ENCODE measurements at regions not wholly inside any gene's neighbourhood (a gene's known extent, or its start where the extent isn't known, plus 50 kb on each side); places are given as distances from the start of the nearest gene placed in this dataset.

- DNase-seq (ENCODE audit: low read depth): no peak
- H3K4me3 ChIP-seq (ENCODE audit: control insufficient read depth, low read depth, low read length): no peak overlapping the region
- TF ChIP-seq, protein P1, sequence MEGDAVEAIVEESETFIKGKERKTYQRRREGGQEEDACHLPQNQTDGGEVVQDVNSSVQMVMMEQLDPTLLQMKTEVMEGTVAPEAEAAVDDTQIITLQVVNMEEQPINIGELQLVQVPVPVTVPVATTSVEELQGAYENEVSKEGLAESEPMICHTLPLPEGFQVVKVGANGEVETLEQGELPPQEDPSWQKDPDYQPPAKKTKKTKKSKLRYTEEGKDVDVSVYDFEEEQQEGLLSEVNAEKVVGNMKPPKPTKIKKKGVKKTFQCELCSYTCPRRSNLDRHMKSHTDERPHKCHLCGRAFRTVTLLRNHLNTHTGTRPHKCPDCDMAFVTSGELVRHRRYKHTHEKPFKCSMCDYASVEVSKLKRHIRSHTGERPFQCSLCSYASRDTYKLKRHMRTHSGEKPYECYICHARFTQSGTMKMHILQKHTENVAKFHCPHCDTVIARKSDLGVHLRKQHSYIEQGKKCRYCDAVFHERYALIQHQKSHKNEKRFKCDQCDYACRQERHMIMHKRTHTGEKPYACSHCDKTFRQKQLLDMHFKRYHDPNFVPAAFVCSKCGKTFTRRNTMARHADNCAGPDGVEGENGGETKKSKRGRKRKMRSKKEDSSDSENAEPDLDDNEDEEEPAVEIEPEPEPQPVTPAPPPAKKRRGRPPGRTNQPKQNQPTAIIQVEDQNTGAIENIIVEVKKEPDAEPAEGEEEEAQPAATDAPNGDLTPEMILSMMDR (conservative IDR thresholded peaks at IDR 0.05; ENCODE audit: control insufficient read depth, insufficient read depth, low read depth, low read length): no peak
Observed at GRCh38 chr2:139260052-139260430, 479.9 kb upstream of the NXPH2 start.

- no peak for DNase-seq (ENCODE audit: low read depth)
- TF ChIP-seq, protein P1 (conservative IDR thresholded peaks at IDR 0.05; ENCODE audit: control insufficient read depth, insufficient read depth, low read depth, low read length): no peak
Observed at GRCh38 chr2:139259422-139260051, 479.3 kb upstream of the NXPH2 start.

DNA sequence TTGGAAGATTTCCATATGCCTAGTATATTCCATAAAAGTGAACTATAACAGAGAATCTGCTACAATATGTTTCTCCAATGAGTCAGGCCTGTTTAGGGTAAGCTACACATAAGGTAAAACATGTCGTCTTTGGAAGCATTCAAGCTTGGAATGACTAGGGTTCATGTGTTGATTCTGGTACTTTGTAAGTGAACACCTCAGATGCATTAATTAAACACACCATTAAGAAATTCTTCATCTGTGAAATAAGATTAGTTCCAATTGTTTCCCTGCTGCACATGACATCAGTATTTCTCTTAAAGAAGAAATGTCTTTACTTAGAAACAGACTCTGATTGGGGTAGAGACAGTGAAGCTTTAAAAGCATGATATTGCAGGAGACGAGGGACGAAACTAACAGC is 461.1 kb upstream of the NXPH2 start:
- no peak overlapping the region for H3K4me3 ChIP-seq (ENCODE audit: control insufficient read depth, low read depth, low read length)
- TF ChIP-seq, protein P1 (conservative IDR thresholded peaks at IDR 0.05; ENCODE audit: control insufficient read depth, insufficient read depth, low read depth, low read length): no peak
- DNase-seq (ENCODE audit: low read depth): no peak

More at GRCh38 chr2:139259422-139260051, 479.3 kb upstream of the NXPH2 start:
- H3K4me3 ChIP-seq (ENCODE audit: control insufficient read depth, low read depth, low read length): no peak overlapping the region

GRCh38 chr2:139237023-139237422 is 456.8 kb upstream of the NXPH2 start:
- no peak for DNase-seq (ENCODE audit: low read depth)
- TF ChIP-seq, protein P1 (conservative IDR thresholded peaks at IDR 0.05; ENCODE audit: control insufficient read depth, insufficient read depth, low read depth, low read length): no peak
- H3K4me3 ChIP-seq (ENCODE audit: control insufficient read depth, low read depth, low read length): no peak overlapping the region

- no peak overlapping the region for H3K4me3 ChIP-seq (ENCODE audit: control insufficient read depth, low read depth, low read length)
- no peak for DNase-seq (ENCODE audit: low read depth)
- TF ChIP-seq, protein P1 (conservative IDR thresholded peaks at IDR 0.05; ENCODE audit: control insufficient read depth, insufficient read depth, low read depth, low read length): no peak
Observed at GRCh38 chr2:139230881-139231280, 450.7 kb upstream of the NXPH2 start.

- H3K4me3 ChIP-seq (ENCODE audit: control insufficient read depth, low read depth, low read length): no peak overlapping the region
- DNase-seq (ENCODE audit: low read depth): no peak
- TF ChIP-seq, protein P1 (conservative IDR thresholded peaks at IDR 0.05; ENCODE audit: control insufficient read depth, insufficient read depth, low read depth, low read length): no peak
Observed at GRCh38 chr2:139228276-139228675, 448.1 kb upstream of the NXPH2 start.

- DNase-seq (ENCODE audit: low read depth): no peak
- TF ChIP-seq, protein P1 (conservative IDR thresholded peaks at IDR 0.05; ENCODE audit: control insufficient read depth, insufficient read depth, low read depth, low read length): no peak
- no peak overlapping the region for H3K4me3 ChIP-seq (ENCODE audit: control insufficient read depth, low read depth, low read length)
Observed at GRCh38 chr2:139225961-139226360, 445.8 kb upstream of the NXPH2 start.
